ENCODE measurements at regions not wholly inside any gene's neighbourhood (a gene's known extent, or its start where the extent isn't known, plus 50 kb on each side); places are given as distances from the start of the nearest gene placed in this dataset.

- TF ChIP-seq POLR2AphosphoS5 (IDR thresholded peaks at IDR 0.05; ENCODE audit: low read depth, low read length), result no peak
- TF ChIP-seq, protein P1, sequence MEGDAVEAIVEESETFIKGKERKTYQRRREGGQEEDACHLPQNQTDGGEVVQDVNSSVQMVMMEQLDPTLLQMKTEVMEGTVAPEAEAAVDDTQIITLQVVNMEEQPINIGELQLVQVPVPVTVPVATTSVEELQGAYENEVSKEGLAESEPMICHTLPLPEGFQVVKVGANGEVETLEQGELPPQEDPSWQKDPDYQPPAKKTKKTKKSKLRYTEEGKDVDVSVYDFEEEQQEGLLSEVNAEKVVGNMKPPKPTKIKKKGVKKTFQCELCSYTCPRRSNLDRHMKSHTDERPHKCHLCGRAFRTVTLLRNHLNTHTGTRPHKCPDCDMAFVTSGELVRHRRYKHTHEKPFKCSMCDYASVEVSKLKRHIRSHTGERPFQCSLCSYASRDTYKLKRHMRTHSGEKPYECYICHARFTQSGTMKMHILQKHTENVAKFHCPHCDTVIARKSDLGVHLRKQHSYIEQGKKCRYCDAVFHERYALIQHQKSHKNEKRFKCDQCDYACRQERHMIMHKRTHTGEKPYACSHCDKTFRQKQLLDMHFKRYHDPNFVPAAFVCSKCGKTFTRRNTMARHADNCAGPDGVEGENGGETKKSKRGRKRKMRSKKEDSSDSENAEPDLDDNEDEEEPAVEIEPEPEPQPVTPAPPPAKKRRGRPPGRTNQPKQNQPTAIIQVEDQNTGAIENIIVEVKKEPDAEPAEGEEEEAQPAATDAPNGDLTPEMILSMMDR (IDR thresholded peaks at IDR 0.05 in 2 of 3, conservative IDR thresholded peaks at IDR 0.05 in 1 of 3; ENCODE audit: borderline replicate concordance in 1 of 3, insufficient read depth in 1 of 3, low read depth in 2 of 3, low read length in 2 of 3), result no peak
These were observed 151.1 kb upstream of the ELL2 start for GRCh38 chr5:96112703-96113102.

Measured in HCT116 (cell line).